ENCODE measurements at regions not wholly inside any gene's neighbourhood (a gene's known extent, or its start where the extent isn't known, plus 50 kb on each side); places are given as distances from the start of the nearest gene placed in this dataset.

DNA sequence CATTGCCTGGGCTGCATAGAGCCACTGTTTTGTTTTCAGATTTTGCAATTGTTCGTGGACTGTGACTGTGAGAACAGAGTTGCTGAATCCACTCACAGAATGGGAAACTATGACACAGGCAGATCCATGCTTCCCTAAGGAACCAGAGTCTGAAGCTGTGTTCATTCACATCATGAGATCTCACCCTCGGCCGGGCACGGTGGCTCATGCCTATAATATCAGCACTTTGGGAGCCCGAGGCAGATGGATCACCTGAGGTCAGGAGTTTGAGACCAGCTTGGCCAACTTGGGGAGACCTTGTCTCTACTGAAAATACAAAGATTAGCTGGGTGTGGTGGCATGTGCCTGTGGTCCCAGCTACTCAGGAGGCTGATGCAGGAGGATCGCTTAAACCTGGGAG, 139.2 kb upstream of the SALL4 start:
- no peaks in the 10 kb centered on the region for H3K27me3 ChIP-seq (ENCODE audit: control insufficient read depth, insufficient read depth, low read length)
- no peaks in the 10 kb centered on the region for H3K9me3 ChIP-seq (ENCODE audit: control insufficient read depth, low read length)
- H3K27ac ChIP-seq = no peak overlapping the region
- H3K79me2 ChIP-seq = no peaks in the 10 kb centered on the region
- no peak overlapping the region for H2AFZ ChIP-seq
- no peak overlapping the region for H3K4me3 ChIP-seq (ENCODE audit: low read depth, low read length)
- H3K36me3 ChIP-seq (ENCODE audit: control insufficient read depth, insufficient read depth, low read length) = no peaks in the 10 kb centered on the region
- H3K4me2 ChIP-seq (ENCODE audit: low read length) = no peak overlapping the region
- no peak overlapping the region for H3K9ac ChIP-seq
- H3K4me1 ChIP-seq = no peaks in the 10 kb centered on the region
- TF ChIP-seq, protein P1, sequence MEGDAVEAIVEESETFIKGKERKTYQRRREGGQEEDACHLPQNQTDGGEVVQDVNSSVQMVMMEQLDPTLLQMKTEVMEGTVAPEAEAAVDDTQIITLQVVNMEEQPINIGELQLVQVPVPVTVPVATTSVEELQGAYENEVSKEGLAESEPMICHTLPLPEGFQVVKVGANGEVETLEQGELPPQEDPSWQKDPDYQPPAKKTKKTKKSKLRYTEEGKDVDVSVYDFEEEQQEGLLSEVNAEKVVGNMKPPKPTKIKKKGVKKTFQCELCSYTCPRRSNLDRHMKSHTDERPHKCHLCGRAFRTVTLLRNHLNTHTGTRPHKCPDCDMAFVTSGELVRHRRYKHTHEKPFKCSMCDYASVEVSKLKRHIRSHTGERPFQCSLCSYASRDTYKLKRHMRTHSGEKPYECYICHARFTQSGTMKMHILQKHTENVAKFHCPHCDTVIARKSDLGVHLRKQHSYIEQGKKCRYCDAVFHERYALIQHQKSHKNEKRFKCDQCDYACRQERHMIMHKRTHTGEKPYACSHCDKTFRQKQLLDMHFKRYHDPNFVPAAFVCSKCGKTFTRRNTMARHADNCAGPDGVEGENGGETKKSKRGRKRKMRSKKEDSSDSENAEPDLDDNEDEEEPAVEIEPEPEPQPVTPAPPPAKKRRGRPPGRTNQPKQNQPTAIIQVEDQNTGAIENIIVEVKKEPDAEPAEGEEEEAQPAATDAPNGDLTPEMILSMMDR (IDR thresholded peaks at IDR 0.05) = no peak

DNA sequence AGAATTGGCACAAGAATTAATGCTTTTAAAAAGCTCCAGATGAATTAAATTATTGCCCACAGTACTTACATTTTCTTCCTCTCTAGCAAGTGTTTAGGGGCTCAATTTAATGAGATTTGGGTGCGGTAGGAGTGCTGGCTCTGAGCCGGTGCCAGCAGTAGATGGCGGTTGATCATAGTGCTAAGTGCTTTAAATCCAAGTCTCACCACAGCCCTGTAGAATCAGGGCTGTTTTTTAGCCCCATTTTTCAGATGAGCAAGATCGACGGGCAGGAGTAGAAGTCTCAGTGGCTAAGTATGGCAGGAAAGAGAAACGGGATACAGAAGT, 136.9 kb upstream of the SALL4 start:
- H3K36me3 ChIP-seq (ENCODE audit: control insufficient read depth, insufficient read depth, low read length) = no peaks in the 10 kb centered on the region
- no peak overlapping the region for H2AFZ ChIP-seq
- H3K27ac ChIP-seq = no peak overlapping the region
- H3K27me3 ChIP-seq (ENCODE audit: control insufficient read depth, insufficient read depth, low read length) = no peaks in the 10 kb centered on the region
- TF ChIP-seq, protein P1 (IDR thresholded peaks at IDR 0.05) = no peak
- H3K9me3 ChIP-seq (ENCODE audit: control insufficient read depth, low read length) = no peaks in the 10 kb centered on the region
- H3K9ac ChIP-seq = no peak overlapping the region
- no peak overlapping the region for H3K4me3 ChIP-seq (ENCODE audit: low read depth, low read length)
- H3K4me2 ChIP-seq (ENCODE audit: low read length) = no peak overlapping the region
- no peaks in the 10 kb centered on the region for H3K4me1 ChIP-seq
- H3K79me2 ChIP-seq = no peaks in the 10 kb centered on the region

GRCh38 chr20:51938559-51939258, 136.4 kb upstream of the SALL4 start:
- Histone ChIP-seq H3K9me3 (ENCODE audit: control insufficient read depth, low read length) (no peaks in the 10 kb centered on the region), H3K4me3 (ENCODE audit: low read depth, low read length) (no peak overlapping the region), H3K79me2 (no peaks in the 10 kb centered on the region), H2AFZ (no peak overlapping the region), H3K4me2 (ENCODE audit: low read length) (no peak overlapping the region), H3K27ac (no peak overlapping the region), H3K9ac (no peak overlapping the region), H3K36me3 (ENCODE audit: control insufficient read depth, insufficient read depth, low read length) (no peaks in the 10 kb centered on the region), H3K4me1 (no peaks in the 10 kb centered on the region), H3K27me3 (ENCODE audit: control insufficient read depth, insufficient read depth, low read length) (no peaks in the 10 kb centered on the region)
- TF ChIP-seq, protein P1 (IDR thresholded peaks at IDR 0.05) = no peak

- no peak overlapping the region for H3K4me3 ChIP-seq (ENCODE audit: low read depth, low read length)
- H3K27ac ChIP-seq = no peak overlapping the region
- no peak overlapping the region for H3K9ac ChIP-seq
- no peak overlapping the region for H2AFZ ChIP-seq
- H3K9me3 ChIP-seq (ENCODE audit: control insufficient read depth, low read length) = no peaks in the 10 kb centered on the region
- H3K36me3 ChIP-seq (ENCODE audit: control insufficient read depth, insufficient read depth, low read length) = no peaks in the 10 kb centered on the region
- TF ChIP-seq, protein P1 (IDR thresholded peaks at IDR 0.05) = no peak
- H3K27me3 ChIP-seq (ENCODE audit: control insufficient read depth, insufficient read depth, low read length) = no peaks in the 10 kb centered on the region
- no peaks in the 10 kb centered on the region for H3K4me1 ChIP-seq
- no peaks in the 10 kb centered on the region for H3K79me2 ChIP-seq
- H3K4me2 ChIP-seq (ENCODE audit: low read length) = no peak overlapping the region
These were observed 135.5 kb upstream of the SALL4 start for GRCh38 chr20:51937779-51938178.

GRCh38 chr20:51936377-51936776, 134.1 kb upstream of the SALL4 start:
- TF ChIP-seq, protein P1 (IDR thresholded peaks at IDR 0.05) = no peak
- H3K79me2 ChIP-seq = no peaks in the 10 kb centered on the region

More at GRCh38 chr20:51936377-51936776, 134.1 kb upstream of the SALL4 start:
- H3K4me2 ChIP-seq (ENCODE audit: low read length) = no peak overlapping the region
- H3K9me3 ChIP-seq (ENCODE audit: control insufficient read depth, low read length) = no peaks in the 10 kb centered on the region
- no peak overlapping the region for H2AFZ ChIP-seq
- no peak overlapping the region for H3K4me3 ChIP-seq (ENCODE audit: low read depth, low read length)
- no peaks in the 10 kb centered on the region for H3K36me3 ChIP-seq (ENCODE audit: control insufficient read depth, insufficient read depth, low read length)
- H3K27me3 ChIP-seq (ENCODE audit: control insufficient read depth, insufficient read depth, low read length) = no peaks in the 10 kb centered on the region
- no peaks in the 10 kb centered on the region for H3K4me1 ChIP-seq
- H3K27ac ChIP-seq = no peak overlapping the region
- no peak overlapping the region for H3K9ac ChIP-seq
